ENCODE measurements at regions not wholly inside any gene's neighbourhood (a gene's known extent, or its start where the extent isn't known, plus 50 kb on each side); places are given as distances from the start of the nearest gene placed in this dataset.
"Not testable (repeated sequence)": the region's sequence is repeated elsewhere in the genome, so short reads cannot be mapped to it uniquely, and the experiment has no call there.

- TF ChIP-seq NR2F1 (conservative IDR thresholded peaks at IDR 0.05); CTCF (IDR thresholded peaks at IDR 0.05 in 2 of 3, conservative IDR thresholded peaks at IDR 0.05 in 1 of 3; ENCODE audit: control insufficient read depth in 2 of 3, extremely low read depth in 1 of 3, insufficient read depth in 1 of 3, low read depth in 3 of 3, low read length in 3 of 3): not testable (repeated sequence)
Observed at GRCh38 chr1:148320079-148320478, 163.0 kb downstream of the PPIAL4G start.
